H1 (cell line): ENCODE measurements at regions not wholly inside any gene's neighbourhood (a gene's known extent, or its start where the extent isn't known, plus 50 kb on each side); places are given as distances from the start of the nearest gene placed in this dataset.

ENCODE experiments used
- CTCF ChIA-PET: fragments of 300-600 bp; sonication (Branson Sonifier 250); formaldehyde crosslinking; loops from one replicate; lab custom pipeline; 2021; ENCODE audit not compliant: partially characterized antibody; lab: Charles Lee
- POLR2A ChIA-PET: fragments of 300-600 bp; sonication (Branson Sonifier 250); formaldehyde crosslinking; loops from one replicate; lab custom pipeline; 2021; ENCODE audit warnings: inconsistent platforms; ENCODE audit not compliant: partially characterized antibody; lab: Charles Lee
- DNase-seq, 2 experiments: peaks; one replicate each; pipeline versions ENCODE4 v3.0.0 to v3.0.0-alpha.2; 2010 to 2022; ENCODE audit warnings: low spot score in 2 of 2, low read depth in 1 of 2, mixed read lengths in 1 of 2
- FAIRE-seq: peaks from 2 replicates; lab custom pipeline; 2011; peaks lifted over from hg19 to GRCh38; lab: Jason Lieb, UNC
- H2AFZ ChIP-seq: 2 replicates; pipeline ENCODE4 v1.8.1; 2012; ENCODE audit warnings: low read length, inconsistent platforms
- H2AK5ac ChIP-seq: 2 replicates; pipeline ENCODE4 v1.6.1; 2013; ENCODE audit warnings: low read depth, low read length
- H2BK120ac ChIP-seq: replicated peaks from 2 replicates; pipeline ENCODE3; 2013; ENCODE audit warnings: low read depth, low read length, inconsistent platforms
- H2BK12ac ChIP-seq: 2 replicates; pipeline ENCODE4 v1.6.1; 2013; ENCODE audit warnings: low read depth, low read length
- H2BK15ac ChIP-seq: 2 replicates; pipeline ENCODE4 v1.6.1; 2013; ENCODE audit warnings: low read length
- H2BK20ac ChIP-seq: 2 replicates; pipeline ENCODE4 v1.6.1; 2013; ENCODE audit warnings: low read length
- H2BK5ac ChIP-seq: 2 replicates; pipeline ENCODE4 v1.6.1; 2013; ENCODE audit warnings: low read depth, low read length
- H3K14ac ChIP-seq: 2 replicates; pipeline ENCODE4 v1.6.1; 2013; ENCODE audit warnings: inconsistent platforms; ENCODE audit not compliant: insufficient read length
- H3K18ac ChIP-seq: 2 replicates; pipeline ENCODE4 v1.6.1; 2013; ENCODE audit warnings: low read length; ENCODE audit errors: extremely low read depth
- H3K23ac ChIP-seq: 2 replicates; pipeline ENCODE4 v1.6.1; 2013; ENCODE audit warnings: inconsistent platforms; ENCODE audit not compliant: insufficient read length
- H3K23me2 ChIP-seq: 2 replicates; pipeline ENCODE4 v1.6.1; 2013; ENCODE audit warnings: low read depth, low read length
- H3K27ac ChIP-seq: 2 replicates; pipeline ENCODE4 v1.6.1; 2011; ENCODE audit warnings: low read depth, low read length, inconsistent platforms
- H3K27me3 ChIP-seq, 4 experiments: replicated peaks in 1 of 4; 1 replicate in 1 of 4; 2 replicates in 3 of 4; pipeline versions ENCODE4 v1.6.1 to v1.8.1; 2011 to 2013; ENCODE audit warnings: low read length in 3 of 4, mild to moderate bottlenecking in 3 of 4, inconsistent platforms in 2 of 4, mixed read lengths in 2 of 4, moderate library complexity in 1 of 4; ENCODE audit not compliant: control insufficient read depth in 3 of 4, insufficient read depth in 3 of 4; ENCODE audit errors: extremely low read depth in 1 of 4
- H3K36me3 ChIP-seq, 4 experiments: 2 replicates each; pipeline versions ENCODE4 v1.6.1 to v1.8.1; 2011 to 2013; ENCODE audit warnings: mild to moderate bottlenecking in 4 of 4, low read length in 3 of 4, moderate library complexity in 2 of 4, control low read depth in 1 of 4, inconsistent platforms in 1 of 4; ENCODE audit not compliant: insufficient read depth in 4 of 4, control insufficient read depth in 2 of 4
- H3K4ac ChIP-seq: replicated peaks from 2 replicates; pipeline ENCODE3; 2013; ENCODE audit warnings: low read length, low read depth, mixed read lengths, inconsistent platforms; ENCODE audit not compliant: insufficient read length
- H3K4me1 ChIP-seq, 4 experiments: replicated peaks in 1 of 4; 1 replicate in 1 of 4; 2 replicates in 3 of 4; pipeline versions ENCODE4 v1.6.1 to v1.8.1; 2011 to 2013; ENCODE audit warnings: low read length in 3 of 4, inconsistent platforms in 2 of 4, mixed read lengths in 1 of 4; ENCODE audit not compliant: insufficient read depth in 4 of 4, control insufficient read depth in 3 of 4
- H3K4me2 ChIP-seq, 2 experiments: 2 replicates each; pipeline versions ENCODE4 v1.6.1 to v1.8.1; 2011 to 2013; ENCODE audit warnings: low read depth in 2 of 2, low read length in 2 of 2, control low read depth in 1 of 2, inconsistent platforms in 1 of 2, mild to moderate bottlenecking in 1 of 2; ENCODE audit not compliant: insufficient read depth in 1 of 2
- H3K4me3 ChIP-seq, 4 experiments: fragments of 200-600, 300-600 bp in 1 of 4; sonication (generic), shearing (Covaris generic), sonication (Bioruptor Twin) in 1 of 4; 2 replicates each; pipeline versions ENCODE4 v1.5.1 to v1.8.1; 2011 to 2016; ENCODE audit warnings: low read length in 4 of 4, low read depth in 3 of 4, control low read depth in 2 of 4, inconsistent platforms in 2 of 4, mild to moderate bottlenecking in 2 of 4, mixed read lengths in 1 of 4, moderate library complexity in 1 of 4; ENCODE audit not compliant: insufficient read depth in 2 of 4; ENCODE audit errors: extremely low read depth in 1 of 4
- H3K56ac ChIP-seq: replicated peaks from 2 replicates; pipeline ENCODE3; 2013; ENCODE audit warnings: low read depth, mild to moderate bottlenecking, mixed read lengths, low read length, inconsistent platforms; ENCODE audit not compliant: insufficient read length
- H3K79me1 ChIP-seq: 2 replicates; pipeline ENCODE4 v1.6.1; 2013; ENCODE audit warnings: low read depth, low read length, control low read depth
- H3K79me2 ChIP-seq, 2 experiments: 2 replicates each; pipeline versions ENCODE4 v1.6.1 to v1.8.1; 2012 to 2013; ENCODE audit warnings: low read length in 2 of 2, mild to moderate bottlenecking in 2 of 2, inconsistent platforms in 1 of 2; ENCODE audit not compliant: insufficient read depth in 2 of 2, control insufficient read depth in 1 of 2
- H3K9ac ChIP-seq, 4 experiments: replicated peaks in 1 of 4; 1 replicate in 1 of 4; 2 replicates in 3 of 4; pipeline versions ENCODE4 v1.6.1 to v1.8.1; 2011 to 2013; ENCODE audit warnings: low read depth in 3 of 4, low read length in 3 of 4, control low read depth in 2 of 4, mild to moderate bottlenecking in 2 of 4, moderate library complexity in 2 of 4, inconsistent platforms in 1 of 4; ENCODE audit errors: extremely low read depth in 1 of 4
- H3K9me3 ChIP-seq, 2 experiments: 2 replicates each; pipeline versions ENCODE4 v1.6.1 to v1.8.1; 2012 to 2013; ENCODE audit warnings: mild to moderate bottlenecking in 2 of 2, moderate library complexity in 2 of 2, control low read depth in 1 of 2, inconsistent platforms in 1 of 2, low read depth in 1 of 2, low read length in 1 of 2, mixed read lengths in 1 of 2; ENCODE audit not compliant: insufficient read depth in 2 of 2
- H4K20me1 ChIP-seq, 2 experiments: replicated peaks in 1 of 2; 2 replicates each; pipeline versions ENCODE3 to v1.8.1; 2011 to 2013; ENCODE audit warnings: inconsistent platforms in 2 of 2, low read length in 2 of 2, mild to moderate bottlenecking in 1 of 2; ENCODE audit not compliant: insufficient read depth in 2 of 2, control insufficient read depth in 1 of 2
- H4K5ac ChIP-seq: 2 replicates; pipeline ENCODE4 v1.6.1; 2013; ENCODE audit warnings: low read length, low read depth, mixed read lengths, inconsistent platforms; ENCODE audit not compliant: insufficient read length
- H4K8ac ChIP-seq: 2 replicates; pipeline ENCODE4 v1.8.0; 2013; ENCODE audit warnings: mild to moderate bottlenecking, moderate library complexity, low read length, inconsistent platforms; ENCODE audit not compliant: insufficient read depth; ENCODE audit errors: extremely low read depth
- H4K91ac ChIP-seq: replicated peaks from 2 replicates; pipeline ENCODE3; 2013; ENCODE audit warnings: low read length, mixed read lengths, inconsistent platforms; ENCODE audit not compliant: insufficient read length
- CTCF ChIP-seq, 3 experiments: IDR thresholded peaks; 1 replicate in 2 of 3; 2 replicates in 1 of 3; pipeline versions ENCODE4 v1.5.1 to v1.6.1; 2011; ENCODE audit warnings: low read length in 3 of 3, mild to moderate bottlenecking in 3 of 3, inconsistent platforms in 2 of 3, low read depth in 1 of 3, moderate library complexity in 1 of 3; ENCODE audit not compliant: insufficient read depth in 1 of 3; ENCODE audit errors: control extremely low read depth in 1 of 3
- NRF1 ChIP-seq: IDR thresholded peaks from 2 replicates; pipeline ENCODE4 v1.6.1; 2011; ENCODE audit warnings: mild to moderate bottlenecking, low read depth, low read length, improper control_type of control experiment
- SUZ12 ChIP-seq: fragments of 200-600 bp; sonication (generic); IDR thresholded peaks from 2 replicates; pipeline ENCODE4 v1.6.1; 2012; ENCODE audit warnings: mild to moderate bottlenecking, inconsistent platforms, low read length, moderate library complexity, mixed read lengths

- no peak overlapping the region for H3K9ac ChIP-seq
- no peak overlapping the region for H3K56ac ChIP-seq
- DNase-seq = no peak
- POLR2A ChIA-PET = no interaction called here
- H2AFZ ChIP-seq = no peak overlapping the region
- H3K4me1 ChIP-seq = no peaks in the 10 kb centered on the region
- no peak overlapping the region for H2BK15ac ChIP-seq
- H2BK12ac ChIP-seq = no peak overlapping the region
- FAIRE-seq = no peak
- no peak overlapping the region for H2BK120ac ChIP-seq
- CTCF ChIA-PET = no interaction called here
- H4K8ac ChIP-seq = no peak overlapping the region
- no peak overlapping the region for H4K91ac ChIP-seq
- no peak overlapping the region for H3K18ac ChIP-seq
- H3K23me2 ChIP-seq = no peaks in the 10 kb centered on the region
- H3K4me2 ChIP-seq = no peak overlapping the region
- H4K5ac ChIP-seq = no peak overlapping the region
- no peaks in the 10 kb centered on the region for H3K79me2 ChIP-seq
- H3K23ac ChIP-seq = no peak overlapping the region
- H2BK5ac ChIP-seq = no peak overlapping the region
- no peaks in the 10 kb centered on the region for H3K36me3 ChIP-seq
- H3K4ac ChIP-seq = no peak overlapping the region
- H3K79me1 ChIP-seq = no peaks in the 10 kb centered on the region
- H3K27me3 ChIP-seq = no peaks in the 10 kb centered on the region
- H2BK20ac ChIP-seq = no peak overlapping the region
- no peak overlapping the region for H3K27ac ChIP-seq
- H4K20me1 ChIP-seq = no peaks in the 10 kb centered on the region
- TF ChIP-seq SUZ12 (no peak), NRF1 (no peak), CTCF (IDR thresholded peaks at IDR 0.05; ENCODE audit: control extremely low read depth in 1 of 3, insufficient read depth in 1 of 3, low read depth in 1 of 3, low read length in 3 of 3) (no peak)
- TF ChIP-seq, all 59 proteins: peak for 0
- Histone ChIP-seq H3K14ac (no peak overlapping the region), H3K9me3 (0 out of 4 replicates have a peak, but pooled peaks cover 0 to 3% of the 10 kb centered on the region in 2 experiments), H2AK5ac (no peak overlapping the region), H3K4me3 (no peak overlapping the region)
These were observed 666.6 kb downstream of the LUZP2 start for GRCh38 chr11:25163421-25163820.
